Astrocyte (in vitro differentiated cells and primary cell): ENCODE measurements at regions not wholly inside any gene's neighbourhood (a gene's known extent, or its start where the extent isn't known, plus 50 kb on each side); places are given as distances from the start of the nearest gene placed in this dataset.

Experiments used
- DNase-seq: peaks from one replicate; pipeline ENCODE4 v3.0.0-alpha.2; 2010; ENCODE audit warnings: low read depth
- FAIRE-seq: peaks from 2 replicates; lab custom pipeline; 2011; peaks lifted over from hg19 to GRCh38; lab: Jason Lieb, UNC
- H2AFZ ChIP-seq: 2 replicates; pipeline ENCODE4 v1.6.0; 2012; ENCODE audit warnings: low read depth, low read length, inconsistent platforms
- H3K27ac ChIP-seq: 2 replicates; pipeline ENCODE4 v1.5.1; 2011; ENCODE audit warnings: low read depth, low read length, inconsistent platforms
- H3K27me3 ChIP-seq: 2 replicates; pipeline ENCODE4 v1.6.0; 2011; ENCODE audit warnings: low read length, inconsistent platforms; ENCODE audit not compliant: insufficient read depth
- H3K36me3 ChIP-seq: 2 replicates; pipeline ENCODE4 v1.5.1; 2011; ENCODE audit warnings: low read length, inconsistent platforms; ENCODE audit not compliant: insufficient read depth
- H3K4me1 ChIP-seq: 2 replicates; pipeline ENCODE4 v1.5.1; 2011; ENCODE audit warnings: low read length, inconsistent platforms; ENCODE audit not compliant: insufficient read depth
- H3K4me2 ChIP-seq: 2 replicates; pipeline ENCODE4 v1.6.0; 2012; ENCODE audit warnings: low read length, inconsistent platforms
- H3K4me3 ChIP-seq: 2 replicates; pipeline ENCODE4 v1.5.1; 2011; ENCODE audit warnings: low read depth, mild to moderate bottlenecking, low read length, inconsistent platforms; ENCODE audit not compliant: insufficient read depth
- H3K79me2 ChIP-seq: 2 replicates; pipeline ENCODE4 v1.6.0; 2012; ENCODE audit warnings: mild to moderate bottlenecking, low read length, inconsistent platforms; ENCODE audit not compliant: insufficient read depth
- H3K9ac ChIP-seq: 2 replicates; pipeline ENCODE4 v1.6.0; 2012; ENCODE audit warnings: mild to moderate bottlenecking, low read length, inconsistent platforms
- H3K9me3 ChIP-seq: 2 replicates; pipeline ENCODE4 v1.5.1; 2012; ENCODE audit warnings: low read depth, mild to moderate bottlenecking, low read length, inconsistent platforms; ENCODE audit not compliant: insufficient read depth
- H4K20me1 ChIP-seq: 2 replicates; pipeline ENCODE4 v1.6.0; 2012; ENCODE audit warnings: low read length, inconsistent platforms; ENCODE audit not compliant: insufficient read depth
- H3K27ac Mint-ChIP-seq: one replicate; pipeline ENCODE4 v1.8.0; 2021; ENCODE audit warnings: mild to moderate bottlenecking, mixed read lengths; ENCODE audit not compliant: unreplicated experiment
- H3K27me3 Mint-ChIP-seq: one replicate; pipeline ENCODE4 v1.8.0; 2021; ENCODE audit warnings: low read depth, mixed read lengths; ENCODE audit not compliant: unreplicated experiment
- H3K36me3 Mint-ChIP-seq: one replicate; pipeline ENCODE4 v1.8.0; 2021; ENCODE audit warnings: low read depth, mixed read lengths; ENCODE audit not compliant: unreplicated experiment
- H3K4me1 Mint-ChIP-seq: one replicate; pipeline ENCODE4 v1.8.0; 2021; ENCODE audit warnings: low read depth, mixed read lengths; ENCODE audit not compliant: unreplicated experiment
- H3K4me3 Mint-ChIP-seq: one replicate; pipeline ENCODE4 v1.8.0; 2021; ENCODE audit warnings: mild to moderate bottlenecking, moderate library complexity, mixed read lengths; ENCODE audit not compliant: unreplicated experiment
- H3K9me3 Mint-ChIP-seq: one replicate; pipeline ENCODE4 v1.8.0; 2021; ENCODE audit warnings: mild to moderate bottlenecking, mixed read lengths; ENCODE audit not compliant: unreplicated experiment
- EZH2 ChIP-seq: IDR thresholded peaks from 2 replicates; pipeline ENCODE4 v1.6.1; 2012; ENCODE audit warnings: mild to moderate bottlenecking, low read length, inconsistent platforms; ENCODE audit not compliant: insufficient read depth
- TF ChIP-seq, protein P1 (sequence below): IDR thresholded peaks from 2 replicates; pipeline ENCODE4 v1.5.1; 2011; ENCODE audit warnings: low read depth, mild to moderate bottlenecking, inconsistent platforms, low read length, moderate library complexity; ENCODE audit not compliant: insufficient read depth

- Histone ChIP-seq H3K79me2 (no peaks in the 10 kb centered on the region), H3K9ac (no peak overlapping the region), H4K20me1 (no peaks in the 10 kb centered on the region), H3K27ac (no peak overlapping the region), H3K9me3 (no peaks in the 10 kb centered on the region), H3K4me1 (peaks cover 12% of the 10 kb centered on the region), H3K4me3 (no peak overlapping the region), H3K27me3 (no peaks in the 10 kb centered on the region), H2AFZ (no peak overlapping the region), H3K4me2 (no peak overlapping the region), H3K36me3 (no peaks in the 10 kb centered on the region)
- Mint-ChIP-seq H3K27ac (no peak overlapping the region), H3K9me3 (peaks cover 8% of the 10 kb centered on the region), H3K27me3 (no peaks in the 10 kb centered on the region), H3K4me3 (no peak overlapping the region), H3K4me1 (peaks cover 38% of the 10 kb centered on the region), H3K36me3 (no peaks in the 10 kb centered on the region)
- FAIRE-seq (no peak), DNase-seq (no peak)
- TF ChIP-seq EZH2: no peak
- TF ChIP-seq, protein P1, sequence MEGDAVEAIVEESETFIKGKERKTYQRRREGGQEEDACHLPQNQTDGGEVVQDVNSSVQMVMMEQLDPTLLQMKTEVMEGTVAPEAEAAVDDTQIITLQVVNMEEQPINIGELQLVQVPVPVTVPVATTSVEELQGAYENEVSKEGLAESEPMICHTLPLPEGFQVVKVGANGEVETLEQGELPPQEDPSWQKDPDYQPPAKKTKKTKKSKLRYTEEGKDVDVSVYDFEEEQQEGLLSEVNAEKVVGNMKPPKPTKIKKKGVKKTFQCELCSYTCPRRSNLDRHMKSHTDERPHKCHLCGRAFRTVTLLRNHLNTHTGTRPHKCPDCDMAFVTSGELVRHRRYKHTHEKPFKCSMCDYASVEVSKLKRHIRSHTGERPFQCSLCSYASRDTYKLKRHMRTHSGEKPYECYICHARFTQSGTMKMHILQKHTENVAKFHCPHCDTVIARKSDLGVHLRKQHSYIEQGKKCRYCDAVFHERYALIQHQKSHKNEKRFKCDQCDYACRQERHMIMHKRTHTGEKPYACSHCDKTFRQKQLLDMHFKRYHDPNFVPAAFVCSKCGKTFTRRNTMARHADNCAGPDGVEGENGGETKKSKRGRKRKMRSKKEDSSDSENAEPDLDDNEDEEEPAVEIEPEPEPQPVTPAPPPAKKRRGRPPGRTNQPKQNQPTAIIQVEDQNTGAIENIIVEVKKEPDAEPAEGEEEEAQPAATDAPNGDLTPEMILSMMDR: no peak
Observed at GRCh38 chr7:41000042-41000441, 702.8 kb downstream of the INHBA start.

DNA sequence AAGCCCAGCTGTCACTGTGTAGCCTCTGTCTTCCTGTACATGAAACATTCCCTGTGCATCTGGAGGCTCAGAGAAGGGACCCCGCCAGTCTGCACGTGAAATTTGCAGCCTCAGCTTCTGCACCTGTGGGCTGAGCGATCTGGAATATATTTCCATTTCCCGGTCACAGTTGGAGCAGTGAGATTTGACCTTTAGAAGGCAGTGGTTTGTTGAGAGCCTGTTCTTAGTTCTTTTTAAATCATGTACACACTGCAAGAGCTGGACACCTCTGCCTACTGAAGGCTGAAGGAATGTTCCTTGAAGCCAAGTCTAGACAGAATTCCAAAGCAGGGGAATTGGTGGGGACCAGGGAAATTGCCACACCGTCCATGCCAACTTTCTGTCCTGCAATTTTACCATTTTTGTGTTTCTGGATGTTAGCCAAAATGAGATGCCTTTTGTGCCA is 706.6 kb downstream of the INHBA start:
- Histone ChIP-seq H3K9me3 (no peaks in the 10 kb centered on the region), H3K27me3 (no peaks in the 10 kb centered on the region), H2AFZ (no peak overlapping the region), H3K27ac (no peak overlapping the region), H3K36me3 (no peaks in the 10 kb centered on the region), H4K20me1 (no peaks in the 10 kb centered on the region), H3K4me1 (peaks cover 4% of the 10 kb centered on the region), H3K4me2 (no peak overlapping the region), H3K4me3 (no peak overlapping the region), H3K79me2 (no peaks in the 10 kb centered on the region), H3K9ac (no peak overlapping the region)
- peaks cover 6% of the 10 kb centered on the region for H3K9me3 Mint-ChIP-seq
- no peaks in the 10 kb centered on the region for H3K36me3 Mint-ChIP-seq
- peak overlapping the region; percentile 58 for H3K27ac Mint-ChIP-seq
- FAIRE-seq (no peak), DNase-seq (peak; percentile 41)
- H3K4me3 Mint-ChIP-seq: no peak overlapping the region
- TF ChIP-seq EZH2: no peak
- TF ChIP-seq, protein P1: no peak
- peaks cover 6% of the 10 kb centered on the region for H3K27me3 Mint-ChIP-seq
- peaks cover 21% of the 10 kb centered on the region for H3K4me1 Mint-ChIP-seq

DNA sequence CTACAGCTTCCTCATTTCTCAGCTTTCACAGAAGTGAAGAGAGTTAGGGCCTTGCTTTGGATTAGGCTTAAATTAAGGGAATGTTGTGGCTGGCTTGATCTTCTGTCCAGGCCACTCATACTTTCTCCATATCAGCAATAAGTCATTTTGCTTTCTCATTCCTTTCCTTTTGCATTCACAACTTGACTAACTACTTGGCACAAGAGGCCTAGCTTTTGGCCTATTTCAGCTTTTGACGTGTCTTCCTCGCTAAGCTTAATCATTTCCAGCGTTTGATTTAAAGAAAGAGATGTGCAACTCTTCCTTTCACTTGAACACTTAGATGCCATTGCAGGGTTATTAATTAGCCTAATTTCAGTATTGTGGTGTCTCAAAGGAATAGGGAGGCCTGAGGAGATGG is 712.0 kb downstream of the INHBA start:
- no peaks in the 10 kb centered on the region for H3K79me2 ChIP-seq
- Mint-ChIP-seq H3K27me3 (peaks cover 6% of the 10 kb centered on the region), H3K27ac (no peak overlapping the region), H3K9me3 (peaks cover 5% of the 10 kb centered on the region), H3K36me3 (no peaks in the 10 kb centered on the region), H3K4me1 (peaks cover 6% of the 10 kb centered on the region), H3K4me3 (no peak overlapping the region)
- H3K36me3 ChIP-seq: no peaks in the 10 kb centered on the region
- H2AFZ ChIP-seq: no peak overlapping the region
- H4K20me1 ChIP-seq: no peaks in the 10 kb centered on the region
- no peaks in the 10 kb centered on the region for H3K4me1 ChIP-seq
- H3K4me2 ChIP-seq: no peak overlapping the region
- no peak overlapping the region for H3K27ac ChIP-seq
- H3K27me3 ChIP-seq: no peaks in the 10 kb centered on the region
- no peaks in the 10 kb centered on the region for H3K9me3 ChIP-seq
- TF ChIP-seq, protein P1: no peak
- no peak for TF ChIP-seq EZH2
- FAIRE-seq (peak; percentile 34), DNase-seq (peak; percentile 54)
- no peak overlapping the region for H3K9ac ChIP-seq
- no peak overlapping the region for H3K4me3 ChIP-seq
